ENCODE measurements at regions not wholly inside any gene's neighbourhood (a gene's known extent, or its start where the extent isn't known, plus 50 kb on each side); places are given as distances from the start of the nearest gene placed in this dataset.

DNA sequence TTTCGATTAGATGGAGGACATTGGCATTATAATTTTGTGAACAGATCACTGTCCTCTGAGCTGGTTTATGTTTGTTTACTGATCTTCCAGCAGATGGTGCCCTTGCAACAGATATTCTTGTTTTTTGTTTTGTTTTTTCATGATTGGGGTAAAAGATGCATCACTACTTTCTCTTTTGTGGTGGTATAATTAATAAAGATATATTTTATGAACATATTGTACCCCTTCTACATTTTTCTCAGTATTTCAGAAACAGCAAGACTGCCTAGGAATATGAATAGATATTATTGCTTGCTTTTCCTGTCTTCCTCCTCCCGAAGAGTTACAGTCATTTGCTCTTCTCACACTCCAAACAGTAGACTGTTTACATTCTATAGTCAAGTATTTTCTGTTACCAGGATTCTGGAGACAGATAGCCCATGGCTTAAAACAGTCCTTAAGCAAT lies 905.2 kb downstream of the TRAM1L1 start:
- TF ChIP-seq, protein P1, sequence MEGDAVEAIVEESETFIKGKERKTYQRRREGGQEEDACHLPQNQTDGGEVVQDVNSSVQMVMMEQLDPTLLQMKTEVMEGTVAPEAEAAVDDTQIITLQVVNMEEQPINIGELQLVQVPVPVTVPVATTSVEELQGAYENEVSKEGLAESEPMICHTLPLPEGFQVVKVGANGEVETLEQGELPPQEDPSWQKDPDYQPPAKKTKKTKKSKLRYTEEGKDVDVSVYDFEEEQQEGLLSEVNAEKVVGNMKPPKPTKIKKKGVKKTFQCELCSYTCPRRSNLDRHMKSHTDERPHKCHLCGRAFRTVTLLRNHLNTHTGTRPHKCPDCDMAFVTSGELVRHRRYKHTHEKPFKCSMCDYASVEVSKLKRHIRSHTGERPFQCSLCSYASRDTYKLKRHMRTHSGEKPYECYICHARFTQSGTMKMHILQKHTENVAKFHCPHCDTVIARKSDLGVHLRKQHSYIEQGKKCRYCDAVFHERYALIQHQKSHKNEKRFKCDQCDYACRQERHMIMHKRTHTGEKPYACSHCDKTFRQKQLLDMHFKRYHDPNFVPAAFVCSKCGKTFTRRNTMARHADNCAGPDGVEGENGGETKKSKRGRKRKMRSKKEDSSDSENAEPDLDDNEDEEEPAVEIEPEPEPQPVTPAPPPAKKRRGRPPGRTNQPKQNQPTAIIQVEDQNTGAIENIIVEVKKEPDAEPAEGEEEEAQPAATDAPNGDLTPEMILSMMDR (conservative IDR thresholded peaks at IDR 0.05), result peak; percentile 68
- no peak for TF ChIP-seq ZFX (IDR thresholded peaks at IDR 0.05)

All from C4-2B (cell line).